Astrocyte (in vitro differentiated cells and primary cell): ENCODE measurements at regions not wholly inside any gene's neighbourhood (a gene's known extent, or its start where the extent isn't known, plus 50 kb on each side); places are given as distances from the start of the nearest gene placed in this dataset.

Source experiments
- DNase-seq: peaks from one replicate; pipeline ENCODE4 v3.0.0-alpha.2; 2010; ENCODE audit warnings: low read depth
- FAIRE-seq: peaks from 2 replicates; lab custom pipeline; 2011; peaks lifted over from hg19 to GRCh38; lab: Jason Lieb, UNC
- H2AFZ ChIP-seq: 2 replicates; pipeline ENCODE4 v1.6.0; 2012; ENCODE audit warnings: low read depth, low read length, inconsistent platforms
- H3K27ac ChIP-seq: 2 replicates; pipeline ENCODE4 v1.5.1; 2011; ENCODE audit warnings: low read depth, low read length, inconsistent platforms
- H3K27me3 ChIP-seq: 2 replicates; pipeline ENCODE4 v1.6.0; 2011; ENCODE audit warnings: low read length, inconsistent platforms; ENCODE audit not compliant: insufficient read depth
- H3K36me3 ChIP-seq: 2 replicates; pipeline ENCODE4 v1.5.1; 2011; ENCODE audit warnings: low read length, inconsistent platforms; ENCODE audit not compliant: insufficient read depth
- H3K4me1 ChIP-seq: 2 replicates; pipeline ENCODE4 v1.5.1; 2011; ENCODE audit warnings: low read length, inconsistent platforms; ENCODE audit not compliant: insufficient read depth
- H3K4me2 ChIP-seq: 2 replicates; pipeline ENCODE4 v1.6.0; 2012; ENCODE audit warnings: low read length, inconsistent platforms
- H3K4me3 ChIP-seq: 2 replicates; pipeline ENCODE4 v1.5.1; 2011; ENCODE audit warnings: low read depth, mild to moderate bottlenecking, low read length, inconsistent platforms; ENCODE audit not compliant: insufficient read depth
- H3K79me2 ChIP-seq: 2 replicates; pipeline ENCODE4 v1.6.0; 2012; ENCODE audit warnings: mild to moderate bottlenecking, low read length, inconsistent platforms; ENCODE audit not compliant: insufficient read depth
- H3K9ac ChIP-seq: 2 replicates; pipeline ENCODE4 v1.6.0; 2012; ENCODE audit warnings: mild to moderate bottlenecking, low read length, inconsistent platforms
- H3K9me3 ChIP-seq: 2 replicates; pipeline ENCODE4 v1.5.1; 2012; ENCODE audit warnings: low read depth, mild to moderate bottlenecking, low read length, inconsistent platforms; ENCODE audit not compliant: insufficient read depth
- H4K20me1 ChIP-seq: 2 replicates; pipeline ENCODE4 v1.6.0; 2012; ENCODE audit warnings: low read length, inconsistent platforms; ENCODE audit not compliant: insufficient read depth
- H3K27ac Mint-ChIP-seq: one replicate; pipeline ENCODE4 v1.8.0; 2021; ENCODE audit warnings: mild to moderate bottlenecking, mixed read lengths; ENCODE audit not compliant: unreplicated experiment
- H3K27me3 Mint-ChIP-seq: one replicate; pipeline ENCODE4 v1.8.0; 2021; ENCODE audit warnings: low read depth, mixed read lengths; ENCODE audit not compliant: unreplicated experiment
- H3K36me3 Mint-ChIP-seq: one replicate; pipeline ENCODE4 v1.8.0; 2021; ENCODE audit warnings: low read depth, mixed read lengths; ENCODE audit not compliant: unreplicated experiment
- H3K4me1 Mint-ChIP-seq: one replicate; pipeline ENCODE4 v1.8.0; 2021; ENCODE audit warnings: low read depth, mixed read lengths; ENCODE audit not compliant: unreplicated experiment
- H3K4me3 Mint-ChIP-seq: one replicate; pipeline ENCODE4 v1.8.0; 2021; ENCODE audit warnings: mild to moderate bottlenecking, moderate library complexity, mixed read lengths; ENCODE audit not compliant: unreplicated experiment
- H3K9me3 Mint-ChIP-seq: one replicate; pipeline ENCODE4 v1.8.0; 2021; ENCODE audit warnings: mild to moderate bottlenecking, mixed read lengths; ENCODE audit not compliant: unreplicated experiment
- CTCF ChIP-seq: IDR thresholded peaks from 2 replicates; pipeline ENCODE4 v1.5.1; 2011; ENCODE audit warnings: low read depth, mild to moderate bottlenecking, inconsistent platforms, low read length, moderate library complexity; ENCODE audit not compliant: insufficient read depth
- EZH2 ChIP-seq: IDR thresholded peaks from 2 replicates; pipeline ENCODE4 v1.6.1; 2012; ENCODE audit warnings: mild to moderate bottlenecking, low read length, inconsistent platforms; ENCODE audit not compliant: insufficient read depth

GRCh38 chr5:174275959-174276358, 230.5 kb downstream of the NSG2 start:
- Histone ChIP-seq H3K4me3 (no peak overlapping the region), H2AFZ (no peak overlapping the region), H4K20me1 (no peaks in the 10 kb centered on the region), H3K27me3 (no peaks in the 10 kb centered on the region), H3K27ac (no peak overlapping the region), H3K36me3 (no peaks in the 10 kb centered on the region), H3K4me2 (no peak overlapping the region), H3K4me1 (no peaks in the 10 kb centered on the region), H3K79me2 (no peaks in the 10 kb centered on the region), H3K9me3 (no peaks in the 10 kb centered on the region), H3K9ac (no peak overlapping the region)
- Mint-ChIP-seq H3K27ac (no peak overlapping the region), H3K9me3 (peaks cover 2% of the 10 kb centered on the region), H3K4me1 (no peaks in the 10 kb centered on the region), H3K27me3 (peaks cover 29% of the 10 kb centered on the region), H3K36me3 (no peaks in the 10 kb centered on the region), H3K4me3 (no peak overlapping the region)
- FAIRE-seq (no peak), DNase-seq (no peak)
- TF ChIP-seq EZH2 = no peak
- no peak for TF ChIP-seq CTCF

GRCh38 chr5:174281089-174281760, 235.7 kb downstream of the NSG2 start:
- no peaks in the 10 kb centered on the region for H3K4me1 Mint-ChIP-seq
- no peaks in the 10 kb centered on the region for H3K36me3 ChIP-seq
- H3K27ac ChIP-seq = no peak overlapping the region
- no peak overlapping the region for H3K27ac Mint-ChIP-seq
- H3K27me3 Mint-ChIP-seq = peaks cover 27% of the 10 kb centered on the region
- H3K9me3 ChIP-seq = no peaks in the 10 kb centered on the region
- H3K27me3 ChIP-seq = no peaks in the 10 kb centered on the region
- H3K79me2 ChIP-seq = no peaks in the 10 kb centered on the region
- no peaks in the 10 kb centered on the region for H4K20me1 ChIP-seq
- H3K4me3 ChIP-seq = no peak overlapping the region
- FAIRE-seq = no peak
- H3K9ac ChIP-seq = no peak overlapping the region
- no peak for DNase-seq
- peaks cover 2% of the 10 kb centered on the region for H3K9me3 Mint-ChIP-seq
- TF ChIP-seq CTCF (no peak), EZH2 (no peak)
- no peaks in the 10 kb centered on the region for H3K4me1 ChIP-seq
- no peak overlapping the region for H3K4me3 Mint-ChIP-seq
- H3K4me2 ChIP-seq = no peak overlapping the region
- no peak overlapping the region for H2AFZ ChIP-seq
- no peaks in the 10 kb centered on the region for H3K36me3 Mint-ChIP-seq

- TF ChIP-seq EZH2 = no peak
- TF ChIP-seq CTCF = no peak
- H3K36me3 Mint-ChIP-seq = no peaks in the 10 kb centered on the region
- peaks cover 27% of the 10 kb centered on the region for H3K27me3 Mint-ChIP-seq
These were observed 236.3 kb downstream of the NSG2 start for GRCh38 chr5:174281855-174282254.

More at GRCh38 chr5:174281855-174282254, 236.3 kb downstream of the NSG2 start:
- H4K20me1 ChIP-seq = no peaks in the 10 kb centered on the region
- H3K4me2 ChIP-seq = no peak overlapping the region
- H2AFZ ChIP-seq = no peak overlapping the region
- peaks cover 2% of the 10 kb centered on the region for H3K9me3 Mint-ChIP-seq
- no peak overlapping the region for H3K4me3 ChIP-seq
- no peak for DNase-seq
- no peak overlapping the region for H3K4me3 Mint-ChIP-seq
- H3K9ac ChIP-seq = no peak overlapping the region
- H3K79me2 ChIP-seq = no peaks in the 10 kb centered on the region
- H3K9me3 ChIP-seq = no peaks in the 10 kb centered on the region
- no peak overlapping the region for H3K27ac ChIP-seq
- no peaks in the 10 kb centered on the region for H3K4me1 ChIP-seq
- no peak for FAIRE-seq
- H3K36me3 ChIP-seq = no peaks in the 10 kb centered on the region
- H3K27me3 ChIP-seq = no peaks in the 10 kb centered on the region
- no peaks in the 10 kb centered on the region for H3K4me1 Mint-ChIP-seq
- H3K27ac Mint-ChIP-seq = no peak overlapping the region
